Stimulated activated CD8-positive, alpha-beta memory T cell treated with anti-CD3 and anti-CD28 coated beads, Interleukin-4, amount 100 ng/mL, for 48 hours (primary cell): ENCODE measurements at regions not wholly inside any gene's neighbourhood (a gene's known extent, or its start where the extent isn't known, plus 50 kb on each side); places are given as distances from the start of the nearest gene placed in this dataset.

Experiments used
- DNase-seq: peaks from one replicate; pipeline ENCODE4 v3.0.0-alpha.2; 2020

DNA sequence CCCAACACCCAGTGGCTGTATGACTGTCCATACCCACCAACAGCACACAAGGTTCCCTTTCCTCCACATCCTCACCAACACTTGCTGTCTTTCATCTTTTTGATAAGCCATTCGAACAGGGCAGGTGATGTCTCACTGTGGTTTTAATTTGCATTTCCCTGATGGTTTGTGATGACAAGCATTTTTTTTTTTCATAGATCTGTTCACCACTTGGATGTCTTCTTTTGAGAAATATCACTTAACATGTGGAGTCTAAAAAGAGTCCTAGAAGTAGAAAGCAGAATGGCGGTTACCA lies 198.1 kb upstream of the DIO3 start:
- no peak for DNase-seq

DNA sequence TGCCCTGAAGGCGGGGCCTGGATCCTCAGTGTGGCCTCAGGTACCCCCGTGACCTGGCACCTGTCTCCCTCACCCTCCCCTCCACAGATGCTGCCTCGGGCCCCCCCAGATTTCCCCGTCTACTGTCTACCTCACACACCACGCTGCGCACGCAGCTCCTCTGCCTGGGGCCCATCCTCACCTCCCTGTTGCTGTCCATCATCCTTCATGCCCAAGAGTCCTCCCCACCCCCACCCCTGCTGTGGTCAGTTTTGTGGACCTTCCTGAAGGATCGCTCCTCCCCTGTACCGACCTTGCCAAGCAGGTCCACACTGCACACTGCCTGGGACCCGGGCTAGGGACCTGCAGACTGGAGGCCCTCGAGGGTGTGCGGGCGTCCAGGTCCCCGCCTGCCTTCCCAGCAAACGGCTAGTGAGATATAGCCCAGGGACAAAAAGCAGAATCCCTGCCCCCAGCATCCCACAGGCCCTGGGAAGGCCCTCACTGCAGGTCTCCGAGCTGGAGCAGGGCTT lies 197.4 kb upstream of the DIO3 start:
- peak; percentile 1 for DNase-seq

DNA sequence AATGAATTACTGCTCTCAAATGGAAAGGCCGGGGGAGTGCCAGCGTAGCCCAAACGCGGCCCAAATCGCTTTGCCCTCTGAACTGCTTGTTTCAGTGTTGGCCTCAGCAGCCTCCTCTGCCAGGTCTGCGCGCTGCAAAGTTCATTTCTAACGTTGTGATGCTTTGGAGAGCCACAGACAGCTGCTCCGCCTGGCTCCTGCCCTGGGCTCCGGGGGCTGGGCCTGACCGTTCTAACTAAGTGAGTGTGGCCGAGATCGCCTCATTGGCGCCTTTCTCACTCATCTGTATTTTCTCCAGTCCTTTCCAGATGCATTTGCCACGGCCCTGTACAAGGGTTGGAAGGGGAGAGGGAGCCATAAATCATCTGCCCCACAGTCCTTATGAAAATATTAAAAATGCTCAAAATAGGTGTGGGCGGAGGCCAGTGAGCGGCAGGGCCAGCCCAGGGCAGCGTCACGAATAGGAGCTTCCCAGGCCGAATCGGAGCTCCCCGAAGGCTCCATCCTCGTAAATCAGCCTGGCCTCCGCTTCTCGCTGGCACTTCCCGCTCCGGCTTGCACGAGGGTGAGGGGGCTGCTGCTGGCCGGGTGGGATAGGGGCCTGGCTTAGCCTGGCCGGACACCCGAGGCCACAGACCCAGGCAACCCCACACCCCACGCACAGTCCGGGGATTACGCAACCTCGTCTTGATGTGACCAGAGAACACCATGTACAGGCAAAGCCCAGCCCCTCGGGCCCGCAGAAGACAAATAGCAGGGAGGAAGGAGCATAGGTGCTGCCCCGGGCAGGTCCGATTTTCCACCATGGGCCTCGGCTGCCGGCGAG lies 196.6 kb upstream of the DIO3 start:
- DNase-seq = peak; percentile 13

DNA sequence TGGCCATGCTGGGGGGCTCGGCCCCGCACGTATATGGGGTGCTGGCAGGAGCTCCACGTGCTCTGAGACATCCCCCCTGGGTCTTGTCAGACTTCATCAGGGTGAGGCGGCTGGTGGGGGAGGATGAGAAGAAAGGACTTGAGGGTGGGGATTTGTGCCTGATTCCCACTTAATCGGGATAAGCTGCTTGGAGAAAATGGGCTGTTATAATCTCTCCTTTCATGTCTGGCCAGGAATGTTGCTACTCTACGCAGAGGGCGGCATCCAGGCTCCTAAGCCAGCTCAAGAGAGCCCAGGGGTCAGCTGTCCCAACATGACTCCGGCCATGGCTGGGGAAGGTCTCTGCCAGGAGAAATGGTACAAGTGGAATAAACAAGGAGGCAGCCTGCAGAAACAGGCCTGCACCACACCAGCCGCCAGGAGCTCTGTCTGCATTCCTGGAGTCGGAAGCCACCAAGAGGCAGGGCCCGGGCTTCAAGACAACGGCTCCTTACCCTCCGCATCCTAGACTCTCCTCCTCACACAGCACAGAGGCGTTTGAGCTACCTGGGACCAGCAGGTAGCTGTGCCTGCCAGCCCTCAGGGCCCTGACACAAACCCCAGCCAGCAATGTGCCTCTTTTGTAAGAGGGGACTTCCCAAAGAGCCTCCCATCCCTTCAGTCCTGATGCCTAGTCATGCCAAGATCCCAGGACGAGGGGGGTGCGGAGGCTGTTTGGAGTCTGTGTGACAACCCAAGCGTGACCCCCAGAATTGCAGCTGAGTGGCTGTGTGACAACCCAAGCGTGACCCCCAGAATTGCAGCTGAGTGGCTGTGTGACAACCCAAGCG lies 195.8 kb upstream of the DIO3 start:
- DNase-seq = peak; percentile 10

DNA sequence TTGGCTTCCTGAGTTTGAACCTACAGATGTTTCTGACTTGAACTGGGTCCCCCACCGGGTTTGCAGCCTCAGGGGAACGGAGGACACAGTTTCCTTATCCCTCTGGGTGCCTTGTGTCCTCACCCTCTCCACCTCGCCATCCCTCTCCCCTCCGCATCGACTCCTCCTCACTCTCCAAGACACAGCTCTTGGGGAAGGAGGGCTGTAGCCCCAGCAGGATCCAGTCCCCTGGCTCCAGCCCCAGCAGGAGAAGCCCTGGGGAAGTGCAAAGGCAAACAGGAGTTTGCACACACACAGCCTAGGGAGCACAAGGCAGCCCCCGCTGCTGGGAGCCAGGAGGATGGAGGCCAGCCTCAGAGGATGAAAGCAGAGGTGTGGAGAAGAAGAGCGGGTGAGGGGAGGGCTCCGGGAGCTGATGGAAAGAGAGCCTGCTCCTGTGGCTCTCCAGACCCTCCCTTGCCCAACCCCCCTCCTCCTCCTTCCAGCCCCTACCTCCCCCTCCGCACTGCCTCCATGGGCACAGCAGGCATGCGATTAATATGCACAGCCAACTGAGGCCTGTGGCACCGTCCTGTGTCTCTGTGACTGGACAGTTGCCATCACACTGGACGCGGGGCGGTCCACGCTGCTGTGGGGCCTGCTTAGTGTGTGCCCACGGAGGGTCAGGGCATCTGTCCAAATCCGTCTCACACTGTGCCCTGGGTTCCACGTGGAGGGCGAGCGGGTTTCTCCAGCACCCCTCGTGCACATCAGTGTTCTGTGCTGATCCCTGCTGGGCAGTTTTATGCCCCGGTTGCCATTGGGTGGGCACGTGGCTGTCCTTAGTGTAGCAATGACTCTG lies 193.7 kb upstream of the DIO3 start:
- DNase-seq = no peak

DNA sequence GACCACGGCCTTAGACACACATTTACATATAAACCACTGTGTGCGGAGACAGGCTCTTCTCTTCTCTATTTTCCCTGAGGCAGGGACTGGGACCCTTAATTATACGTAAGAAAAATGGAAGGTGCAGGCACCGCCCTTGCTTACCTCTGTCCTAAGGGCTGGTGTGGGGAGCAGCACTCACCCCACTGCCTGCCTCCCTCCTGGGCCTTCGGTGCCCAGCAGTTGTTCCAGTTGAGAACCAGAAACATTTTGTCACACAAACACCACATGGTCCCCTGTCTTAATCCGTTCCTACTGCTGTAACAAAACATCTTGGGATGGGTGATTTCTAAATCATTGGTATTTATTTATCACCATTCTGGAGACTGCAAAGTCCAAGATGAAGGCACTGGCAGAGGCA lies 192.7 kb upstream of the DIO3 start:
- DNase-seq = no peak

DNA sequence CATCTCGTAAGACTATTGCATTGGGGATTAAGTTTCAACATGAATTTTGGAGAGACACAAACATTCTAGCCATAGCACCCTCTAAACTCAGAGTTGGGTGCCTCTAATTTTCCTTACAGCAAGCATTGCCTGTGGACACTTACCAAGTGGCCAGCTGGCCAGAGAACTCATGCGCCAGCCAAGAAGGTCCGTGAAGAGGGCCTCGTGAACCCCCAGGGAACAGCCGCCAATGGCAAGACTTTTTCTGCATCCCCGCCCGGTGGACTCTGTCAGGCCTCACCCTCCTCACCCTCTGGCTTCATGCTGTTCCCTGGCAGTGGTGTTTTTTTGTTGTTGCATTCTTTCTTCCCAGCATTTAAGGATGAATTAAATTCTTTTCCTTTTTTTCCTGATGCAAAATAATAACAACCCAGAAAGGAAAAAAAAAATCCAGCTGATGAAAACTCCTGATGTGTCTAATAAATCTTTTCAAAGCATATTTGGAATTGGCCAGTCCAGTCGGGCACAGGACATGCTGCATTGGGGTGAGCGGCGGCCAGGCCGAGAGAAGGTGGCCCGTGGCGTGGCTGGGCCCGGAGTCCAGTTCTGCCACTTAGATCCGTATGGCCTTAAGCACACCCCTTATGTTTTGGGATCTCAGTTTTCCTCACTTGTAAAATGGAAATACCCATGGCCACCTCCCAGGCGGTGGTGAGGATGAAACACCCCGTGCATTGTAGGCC lies 191.9 kb upstream of the DIO3 start:
- DNase-seq = no peak

DNA sequence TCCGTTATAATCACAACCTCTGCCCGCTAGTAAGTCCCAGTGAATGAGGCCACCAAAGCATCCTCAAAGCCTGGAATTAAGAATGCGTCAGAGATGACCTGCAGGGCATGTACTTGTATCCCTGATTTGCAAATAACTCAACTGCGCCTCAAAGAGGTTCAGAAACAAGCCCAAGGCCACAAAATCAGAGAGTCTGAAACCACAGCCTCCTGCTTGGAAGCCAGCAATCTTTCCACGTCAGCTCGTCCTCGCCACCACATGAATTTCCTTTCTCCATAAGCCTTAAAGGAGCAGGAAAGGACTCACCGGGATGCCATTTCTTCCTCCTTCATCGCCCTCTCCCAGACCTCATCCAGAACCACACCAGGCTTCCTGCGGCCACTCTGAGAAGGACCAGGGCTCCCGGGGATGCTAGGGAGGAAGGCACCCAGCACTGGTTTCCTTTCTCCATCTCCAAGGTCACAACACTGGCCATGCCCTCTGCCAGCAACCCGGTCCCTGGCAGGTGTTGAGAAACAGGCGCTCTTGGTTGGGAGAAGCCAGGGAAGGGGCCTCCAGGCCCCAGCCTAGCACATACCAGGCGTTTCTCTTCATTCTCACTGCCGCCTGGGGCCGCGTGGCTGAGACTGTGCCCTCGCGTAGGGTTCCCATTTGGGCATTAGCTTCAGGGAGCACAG lies 191.2 kb upstream of the DIO3 start:
- DNase-seq = no peak

DNA sequence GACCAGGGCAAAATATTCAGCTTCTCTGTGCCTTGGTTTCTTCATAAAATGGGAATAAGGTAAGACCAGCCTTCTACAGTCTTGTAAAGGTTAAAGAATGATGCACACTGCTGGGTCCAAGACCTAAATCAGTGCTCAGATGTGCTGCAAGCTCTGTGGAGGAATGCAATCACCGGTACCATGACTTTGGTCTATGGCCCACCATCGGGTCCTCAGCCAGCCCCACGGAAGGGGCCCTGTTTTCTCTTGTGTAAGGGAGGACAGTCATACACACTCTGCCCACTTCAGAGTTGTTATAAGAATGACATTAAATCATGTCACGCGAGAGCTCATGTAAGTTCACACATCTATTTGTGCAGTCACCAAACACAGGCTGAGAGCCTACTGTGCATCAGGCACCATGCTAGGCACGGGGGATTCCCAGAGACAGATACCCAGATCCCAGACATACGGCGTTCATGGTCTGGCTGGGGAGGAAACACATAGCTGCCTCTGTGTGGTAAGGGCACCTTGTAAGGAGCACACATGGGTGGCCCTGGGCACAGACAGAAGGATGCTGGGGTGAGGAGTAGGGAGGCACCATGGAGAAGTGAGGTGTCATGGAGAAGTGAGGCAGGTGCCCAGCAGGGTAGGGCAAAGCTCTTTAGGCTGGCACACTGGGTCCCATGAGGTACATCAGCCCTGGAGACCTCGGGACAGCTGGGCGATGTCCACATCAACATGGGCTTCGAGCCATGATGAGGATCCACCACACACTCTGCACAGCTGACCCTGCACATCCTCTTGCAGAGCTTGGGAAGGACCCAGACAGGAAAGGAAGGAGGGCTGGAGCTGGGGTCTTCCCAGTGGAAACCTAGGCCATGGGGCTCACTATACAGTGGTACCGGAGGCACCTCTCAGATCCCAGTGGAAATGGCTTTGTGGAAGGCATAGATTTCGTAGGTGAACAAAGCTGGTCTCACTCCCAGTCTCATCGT lies 190.4 kb upstream of the DIO3 start:
- DNase-seq = no peak

DNA sequence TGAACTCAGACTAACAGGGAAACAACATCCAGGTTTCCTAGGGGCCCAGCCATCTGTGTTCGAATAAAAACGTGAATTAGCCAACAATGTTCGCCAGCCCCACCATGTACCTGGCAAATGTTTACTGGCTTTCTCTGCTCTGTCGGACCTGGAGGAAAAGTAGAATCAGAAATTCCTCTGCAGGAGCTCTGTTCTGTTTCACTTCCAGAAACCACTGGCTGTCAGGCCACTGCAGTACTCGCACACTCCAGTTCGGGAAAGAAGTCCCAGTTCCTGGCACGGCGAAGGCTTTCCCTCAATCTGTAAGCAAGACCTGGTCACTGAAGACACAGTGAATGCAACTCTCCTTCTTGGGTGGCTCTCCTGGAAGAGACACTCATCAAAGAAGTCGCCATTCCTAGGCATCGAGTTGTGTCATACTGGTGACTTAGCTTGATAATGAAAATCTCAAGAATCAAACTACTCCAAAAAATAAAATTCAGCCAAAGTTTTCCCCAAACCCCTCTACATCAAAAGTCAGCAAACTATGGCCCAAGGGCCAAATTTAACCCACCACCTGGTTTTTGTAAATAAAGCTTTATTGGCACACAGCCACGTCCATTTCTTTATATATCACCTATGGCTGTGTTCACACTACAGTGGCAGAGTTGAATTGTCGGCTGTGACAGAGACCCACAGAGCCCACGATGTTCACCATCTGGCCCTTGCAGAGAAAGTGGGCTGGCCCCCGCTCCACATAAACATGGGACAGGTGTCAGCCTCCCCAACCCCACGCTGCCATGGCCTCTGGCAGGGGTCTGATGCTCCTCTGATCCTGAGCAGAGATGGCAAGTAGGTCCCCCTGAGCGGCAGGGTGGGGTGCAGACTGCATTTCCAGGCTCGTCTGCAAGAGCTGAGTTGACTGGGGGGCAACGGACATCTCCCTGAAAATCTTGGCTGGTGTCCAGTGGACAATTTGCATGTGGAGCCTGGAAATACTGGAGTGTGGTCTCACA lies 189.2 kb upstream of the DIO3 start:
- DNase-seq = no peak

DNA sequence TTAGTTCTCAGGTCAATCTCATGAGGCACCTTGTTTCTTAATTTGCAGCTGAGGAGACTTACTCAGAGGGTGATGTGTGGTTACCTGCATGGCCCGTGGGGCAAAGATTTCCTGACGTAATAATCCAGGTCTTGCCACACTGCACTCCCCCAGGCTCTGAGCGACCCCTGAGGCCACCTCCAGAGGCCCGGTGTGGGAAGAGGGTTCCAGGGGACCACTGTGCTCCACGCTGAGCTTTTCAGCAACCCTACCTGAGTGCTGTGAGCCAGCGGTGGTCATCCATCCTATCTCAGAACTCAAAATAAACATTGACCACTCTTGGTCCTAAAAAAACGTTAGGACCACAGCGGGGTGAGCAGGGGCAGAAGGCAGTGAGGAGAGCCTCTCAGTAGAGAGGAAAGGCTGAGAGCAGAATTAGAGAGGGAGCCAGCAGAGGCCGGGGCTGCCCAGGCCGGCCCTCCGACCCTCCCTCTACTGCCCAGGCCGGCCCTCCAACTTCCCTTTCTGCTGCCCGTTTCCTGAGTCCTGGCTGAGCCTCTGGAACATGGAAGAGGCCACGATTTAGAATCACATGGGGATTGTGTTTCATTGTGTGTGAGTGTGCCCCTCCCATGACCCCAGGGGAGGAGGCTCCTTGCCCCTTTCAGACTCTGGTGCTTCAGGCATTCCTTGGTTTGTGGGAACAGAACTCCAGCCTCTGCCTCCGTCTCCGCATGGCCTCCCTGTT lies 188.2 kb upstream of the DIO3 start:
- no peak for DNase-seq

DNA sequence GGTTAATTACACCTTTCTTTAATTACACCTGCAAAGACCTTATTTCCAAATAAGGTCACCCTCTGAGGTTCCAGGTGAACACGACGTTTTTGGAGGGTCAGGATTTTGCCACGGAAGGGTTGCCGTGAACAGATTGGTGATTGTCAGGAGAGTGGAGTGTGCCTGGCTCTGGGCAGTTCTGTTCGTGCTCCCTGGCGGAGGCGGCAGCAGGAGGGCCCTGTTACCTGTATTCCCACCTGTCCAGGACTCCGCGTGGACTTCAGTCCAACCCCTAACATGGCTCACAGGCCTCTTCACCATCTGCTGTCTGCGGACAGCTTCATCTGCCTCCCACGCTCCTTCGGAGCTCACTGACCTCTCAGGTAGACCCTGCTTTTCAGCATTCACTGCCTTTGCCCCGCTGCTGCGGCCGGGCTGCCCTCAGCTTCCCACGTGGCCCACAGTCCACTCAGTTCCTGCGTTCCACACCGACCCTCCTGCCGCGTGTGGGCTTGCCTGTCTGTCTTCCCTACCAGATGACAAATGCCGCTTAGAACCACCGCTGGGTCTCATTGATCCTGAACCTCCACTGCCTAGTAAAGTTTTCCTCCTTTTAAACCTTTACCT lies 187.5 kb upstream of the DIO3 start:
- no peak for DNase-seq

DNA sequence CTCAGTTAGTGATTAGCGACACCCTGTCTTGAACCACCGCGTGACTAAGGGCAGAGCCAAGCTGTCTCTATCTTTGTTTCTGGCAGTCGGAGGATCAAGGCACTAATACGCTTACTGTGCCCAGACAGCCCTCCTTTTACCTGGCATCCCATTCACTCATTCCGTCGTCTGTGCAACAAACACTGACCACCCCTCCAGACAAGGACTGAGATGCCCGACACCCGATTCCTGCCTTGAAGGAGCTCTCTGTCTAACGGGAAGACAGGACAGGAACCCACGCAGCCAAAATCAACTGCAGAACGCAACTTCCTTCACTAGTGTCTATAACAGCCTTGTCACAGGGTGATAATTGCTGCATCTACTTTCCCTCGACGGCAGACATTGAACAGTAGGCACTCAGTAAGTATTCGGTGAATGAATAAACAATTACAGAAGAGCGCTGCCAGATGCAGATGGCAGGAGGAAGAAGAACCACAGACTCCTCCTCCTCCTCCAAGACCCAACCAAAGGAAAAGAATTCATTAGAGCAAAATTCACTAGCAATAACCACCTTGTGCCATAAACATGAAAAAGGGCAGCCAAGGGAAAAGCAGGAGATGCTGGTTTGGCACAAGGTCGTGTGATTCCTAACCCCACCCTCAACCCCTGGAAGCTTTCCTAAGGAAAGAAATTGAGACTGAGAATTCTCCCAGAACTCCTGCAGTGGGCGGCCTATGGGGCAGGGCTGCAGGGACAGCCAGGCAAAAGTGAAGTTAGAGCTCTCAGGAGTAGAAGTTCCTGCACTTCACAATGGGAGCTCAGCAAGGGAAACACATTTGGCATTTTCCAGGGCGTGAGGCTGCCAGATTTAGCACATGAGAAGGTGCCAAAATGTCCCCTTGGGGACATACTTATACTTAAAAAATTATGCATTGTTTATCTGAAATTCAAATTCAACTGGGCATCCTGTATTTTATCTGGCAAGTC lies 186.6 kb upstream of the DIO3 start:
- DNase-seq = no peak

DNA sequence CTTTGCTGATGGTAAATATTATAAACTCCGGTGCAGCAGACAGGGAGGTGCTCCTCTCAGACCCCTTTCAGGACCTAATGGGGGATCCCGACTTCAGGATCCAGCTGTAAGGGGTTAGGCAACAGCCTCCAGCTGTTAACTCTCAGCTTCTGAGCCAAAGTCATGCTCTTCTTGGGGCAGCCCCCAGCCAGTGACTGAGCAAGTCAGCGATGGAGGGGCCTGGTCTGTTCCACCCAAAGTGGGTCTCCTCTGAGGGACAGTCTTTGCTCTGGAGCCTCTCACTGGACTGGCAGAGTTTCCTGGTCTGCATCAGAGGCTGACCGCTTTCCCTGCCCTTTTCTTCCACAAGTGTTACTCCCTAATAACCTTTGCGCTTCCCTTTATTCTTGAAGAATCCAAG lies 184.2 kb upstream of the DIO3 start:
- DNase-seq = no peak

DNA sequence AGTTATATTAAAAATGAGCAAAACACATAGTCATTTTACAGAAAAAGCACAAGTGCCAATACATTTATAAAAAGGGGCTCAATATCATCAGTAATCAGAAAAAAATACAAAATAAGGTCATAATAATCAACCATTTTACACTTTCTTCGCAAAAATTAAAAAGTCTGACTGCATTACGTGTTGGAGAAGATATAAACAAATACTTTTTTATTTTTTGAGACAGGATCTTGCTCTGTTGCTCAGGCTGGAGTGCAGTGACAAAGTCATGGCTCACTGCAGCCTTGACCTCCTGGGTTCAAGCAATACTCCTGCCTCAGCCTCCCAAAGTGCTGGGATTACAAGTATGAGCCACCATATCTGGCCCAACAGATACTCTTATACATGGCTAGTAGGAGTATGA lies 181.5 kb upstream of the DIO3 start:
- peak; percentile 1 for DNase-seq

DNA sequence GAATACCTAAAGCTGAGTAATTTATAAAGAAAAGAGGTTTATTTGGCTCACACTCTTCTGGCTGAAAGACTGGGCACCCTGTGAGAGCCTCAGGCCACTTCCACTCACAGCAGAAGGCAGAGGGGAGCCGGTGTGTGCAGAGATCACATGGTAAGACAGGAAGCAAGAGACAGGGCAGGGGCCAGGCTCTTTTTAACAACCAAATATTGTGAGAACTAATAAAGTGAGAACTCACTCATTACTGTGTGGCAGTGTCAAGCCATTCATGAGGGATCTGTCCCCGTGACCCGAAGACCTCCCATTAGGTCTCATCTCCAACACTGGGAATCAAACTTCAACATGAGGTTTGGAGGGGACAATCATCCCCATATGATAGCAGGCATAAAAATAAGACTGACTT lies 180.8 kb upstream of the DIO3 start:
- DNase-seq = no peak

DNA sequence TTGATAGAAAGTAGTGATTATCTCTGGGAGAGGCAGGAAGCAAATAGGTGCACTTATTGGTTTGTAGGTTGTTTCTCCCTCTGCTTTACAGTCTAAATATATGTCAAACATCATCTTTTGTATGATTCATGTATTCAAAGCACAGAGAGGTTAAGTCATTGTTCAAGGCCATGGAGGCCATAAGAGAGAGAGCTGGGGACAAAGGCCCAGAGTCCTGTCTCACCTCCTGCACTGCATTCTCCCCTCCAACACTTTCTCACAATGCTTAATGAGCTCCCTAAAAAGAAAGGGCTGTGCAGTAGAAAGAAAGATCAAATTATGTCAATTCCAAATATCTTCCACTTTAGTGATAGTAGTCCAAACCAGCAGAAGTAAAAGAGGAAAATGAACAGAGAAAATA lies 180.4 kb upstream of the DIO3 start:
- no peak for DNase-seq
